ENCODE measurements at regions not wholly inside any gene's neighbourhood (a gene's known extent, or its start where the extent isn't known, plus 50 kb on each side); places are given as distances from the start of the nearest gene placed in this dataset.

GRCh38 chr4:67256388-67257043 lies 288.8 kb downstream of the CENPC start:
- no peaks in the 10 kb centered on the region for H3K36me3 ChIP-seq (replicated peaks; ENCODE audit: insufficient read depth, low read length)
- no peaks in the 10 kb centered on the region for H3K4me1 ChIP-seq (ENCODE audit: low read length)
- H3K79me2 ChIP-seq (ENCODE audit: low read length): no peaks in the 10 kb centered on the region
- H3K9me2 ChIP-seq (replicated peaks; ENCODE audit: insufficient read depth, low read length): no peaks in the 10 kb centered on the region
- H3K27ac ChIP-seq (ENCODE audit: low read length): no peak overlapping the region
- DNase-seq: no peak
- H4K20me1 ChIP-seq (ENCODE audit: insufficient read depth, low read length): no peaks in the 10 kb centered on the region
- no peaks in the 10 kb centered on the region for H3K27me3 ChIP-seq (replicated peaks; ENCODE audit: insufficient read depth, low read length)
- H3K4me2 ChIP-seq (ENCODE audit: low read depth, low read length): no peak overlapping the region
- no peak overlapping the region for H3K4me3 ChIP-seq (ENCODE audit: low read length)
- no peaks in the 10 kb centered on the region for H3F3A ChIP-seq (ENCODE audit: insufficient read depth, low read length)
- no peak overlapping the region for H2AFZ ChIP-seq (ENCODE audit: low read length)
- no peak overlapping the region for H3K9ac ChIP-seq (ENCODE audit: low read length)
- H3K9me3 ChIP-seq (replicated peaks; ENCODE audit: insufficient read depth, low read length): no peaks in the 10 kb centered on the region
- TF ChIP-seq CTCF (IDR thresholded peaks at IDR 0.05; ENCODE audit: low read length): no peak
- TF ChIP-seq EZH2 (optimal IDR thresholded peaks at IDR 0.05; ENCODE audit: low read depth, low read length): no peak
- TF ChIP-seq EZH2phosphoT487 (IDR thresholded peaks at IDR 0.05; ENCODE audit: low read length): no peak

GRCh38 chr4:67250131-67250896 lies 295.0 kb downstream of the CENPC start:
- TF ChIP-seq EZH2phosphoT487 (IDR thresholded peaks at IDR 0.05; ENCODE audit: low read length) (no peak), EZH2 (optimal IDR thresholded peaks at IDR 0.05; ENCODE audit: low read depth, low read length) (no peak), CTCF (IDR thresholded peaks at IDR 0.05; ENCODE audit: low read length) (no peak)
- Histone ChIP-seq H3K9ac (ENCODE audit: low read length) (no peak overlapping the region), H3K27me3 (replicated peaks; ENCODE audit: insufficient read depth, low read length) (no peaks in the 10 kb centered on the region), H3K4me2 (ENCODE audit: low read depth, low read length) (no peak overlapping the region), H3K79me2 (ENCODE audit: low read length) (no peaks in the 10 kb centered on the region), H3K9me2 (replicated peaks; ENCODE audit: insufficient read depth, low read length) (no peaks in the 10 kb centered on the region), H2AFZ (ENCODE audit: low read length) (no peak overlapping the region), H3K4me3 (ENCODE audit: low read length) (no peak overlapping the region), H3K9me3 (replicated peaks; ENCODE audit: insufficient read depth, low read length) (no peaks in the 10 kb centered on the region), H4K20me1 (ENCODE audit: insufficient read depth, low read length) (no peaks in the 10 kb centered on the region), H3K36me3 (replicated peaks; ENCODE audit: insufficient read depth, low read length) (no peaks in the 10 kb centered on the region), H3F3A (ENCODE audit: insufficient read depth, low read length) (no peaks in the 10 kb centered on the region), H3K4me1 (ENCODE audit: low read length) (no peaks in the 10 kb centered on the region), H3K27ac (ENCODE audit: low read length) (no peak overlapping the region)
- DNase-seq: no peak

GRCh38 chr4:67236788-67237187 lies 308.5 kb downstream of the CENPC start:
- DNase-seq: no peak
- Histone ChIP-seq H3K9me3 (replicated peaks; ENCODE audit: insufficient read depth, low read length) (no peaks in the 10 kb centered on the region), H3F3A (ENCODE audit: insufficient read depth, low read length) (no peaks in the 10 kb centered on the region), H3K27me3 (replicated peaks; ENCODE audit: insufficient read depth, low read length) (no peaks in the 10 kb centered on the region), H2AFZ (ENCODE audit: low read length) (no peak overlapping the region), H3K27ac (ENCODE audit: low read length) (no peak overlapping the region), H3K79me2 (ENCODE audit: low read length) (no peaks in the 10 kb centered on the region), H3K4me2 (ENCODE audit: low read depth, low read length) (no peak overlapping the region), H3K36me3 (replicated peaks; ENCODE audit: insufficient read depth, low read length) (no peaks in the 10 kb centered on the region), H4K20me1 (ENCODE audit: insufficient read depth, low read length) (no peaks in the 10 kb centered on the region), H3K9me2 (replicated peaks; ENCODE audit: insufficient read depth, low read length) (no peaks in the 10 kb centered on the region), H3K9ac (ENCODE audit: low read length) (no peak overlapping the region), H3K4me1 (ENCODE audit: low read length) (no peaks in the 10 kb centered on the region), H3K4me3 (ENCODE audit: low read length) (no peak overlapping the region)
- TF ChIP-seq EZH2phosphoT487 (IDR thresholded peaks at IDR 0.05; ENCODE audit: low read length) (no peak), EZH2 (optimal IDR thresholded peaks at IDR 0.05; ENCODE audit: low read depth, low read length) (no peak), CTCF (IDR thresholded peaks at IDR 0.05; ENCODE audit: low read length) (no peak)

Data from MM.1S (cell line).